ENCODE measurements at regions not wholly inside any gene's neighbourhood (a gene's known extent, or its start where the extent isn't known, plus 50 kb on each side); places are given as distances from the start of the nearest gene placed in this dataset.

DNA sequence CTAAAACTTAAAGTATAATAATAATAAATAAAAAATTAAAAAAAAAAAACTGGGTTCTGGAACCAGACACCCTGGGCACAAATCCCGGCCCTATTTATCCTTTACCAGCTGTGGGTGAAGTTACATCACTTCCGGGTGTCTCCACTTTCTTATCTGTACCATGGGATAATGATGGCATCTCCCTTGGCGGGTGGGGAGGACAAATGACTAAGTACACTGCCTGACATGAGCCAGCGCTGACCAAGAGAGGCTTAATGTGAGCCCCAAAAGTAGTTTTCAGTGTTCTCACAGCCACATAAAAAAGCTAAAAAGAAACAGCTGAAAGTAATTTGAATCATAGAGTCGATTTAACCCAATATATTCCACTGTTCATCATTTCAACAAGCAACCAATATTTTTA lies 424.9 kb downstream of the SOX9 start:
- Mint-ChIP-seq H3K27ac (ENCODE audit: low read depth, unreplicated experiment) (no peak overlapping the region), H3K4me3 (ENCODE audit: unreplicated experiment) (no peak overlapping the region), H3K9me3 (ENCODE audit: unreplicated experiment) (no peaks in the 10 kb centered on the region), H3K36me3 (ENCODE audit: insufficient read depth, unreplicated experiment) (peaks cover 56% of the 10 kb centered on the region), H3K27me3 (ENCODE audit: insufficient read depth, unreplicated experiment) (no peaks in the 10 kb centered on the region), H3K4me1 (ENCODE audit: insufficient read depth, unreplicated experiment) (peaks cover 16% of the 10 kb centered on the region)
- ChIA-PET POLR2A (no interaction called here), CTCF (interaction anchor here (1.0 to 1.2 kb wide), 2 partner anchors 11 to 1223 kb away, joined by 3 to 7 read pairs; no protein-coding TSS in a partner anchor)
- intact Hi-C loops (cut with micrococcal nuclease) = loop anchor here (10.0 kb wide), 2 partner anchors 571 to 1461 kb away; no protein-coding TSS in a partner anchor
- DNase-seq (ENCODE audit: unreplicated experiment) = no peak
- no TSS peak for BruUV-seq (replicated peaks)
- no peak for TF ChIP-seq CTCF (IDR thresholded peaks at IDR 0.05; ENCODE audit: unreplicated experiment)

DNA sequence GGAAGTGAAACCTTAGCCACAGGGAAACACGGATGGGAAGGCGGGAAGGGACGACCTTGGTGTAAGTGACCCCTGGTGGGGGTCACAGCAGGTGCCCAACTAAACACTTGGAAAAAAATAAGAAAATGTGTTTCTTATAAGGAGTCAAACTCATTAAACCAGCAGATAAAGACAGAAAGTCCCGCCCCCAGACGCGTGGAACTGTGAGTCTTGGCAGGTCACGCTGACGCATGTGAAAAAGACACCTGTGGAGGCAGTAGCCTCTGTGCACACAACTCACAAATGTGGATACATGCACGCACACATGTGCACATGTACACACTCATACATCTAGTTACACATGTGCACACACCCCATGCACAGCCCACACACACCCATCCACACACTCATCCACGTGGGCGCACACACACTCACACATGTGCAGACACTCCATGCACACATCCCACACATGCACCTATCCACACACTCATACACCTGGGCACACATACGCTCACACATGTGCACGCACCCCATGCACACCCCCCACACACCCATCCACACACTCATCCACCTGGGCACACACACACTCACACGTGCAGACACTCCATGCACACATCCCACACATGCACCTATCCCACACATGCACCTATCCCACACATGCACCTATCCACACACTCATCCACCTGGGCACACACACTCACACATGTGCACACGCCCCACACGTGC lies 432.4 kb downstream of the SOX9 start:
- Mint-ChIP-seq H3K4me1 (ENCODE audit: insufficient read depth, unreplicated experiment) (peaks cover 18% of the 10 kb centered on the region), H3K36me3 (ENCODE audit: insufficient read depth, unreplicated experiment) (peaks cover 25% of the 10 kb centered on the region), H3K4me3 (ENCODE audit: unreplicated experiment) (no peak overlapping the region), H3K27ac (ENCODE audit: low read depth, unreplicated experiment) (no peak overlapping the region), H3K9me3 (ENCODE audit: unreplicated experiment) (no peaks in the 10 kb centered on the region), H3K27me3 (ENCODE audit: insufficient read depth, unreplicated experiment) (no peaks in the 10 kb centered on the region)
- no peak for TF ChIP-seq CTCF (IDR thresholded peaks at IDR 0.05; ENCODE audit: unreplicated experiment)
- intact Hi-C loops (cut with micrococcal nuclease) = loop anchor here (10.0 kb wide), 1 partner anchor 1918 kb away; no protein-coding TSS in a partner anchor
- ChIA-PET POLR2A (interaction anchor here (0.8 kb wide), 1 partner anchor 55 kb away, joined by 3 read pairs; no protein-coding TSS in a partner anchor), CTCF (no interaction called here)
- DNase-seq (ENCODE audit: unreplicated experiment) = no peak
- no TSS peak for BruUV-seq (replicated peaks)

DNA sequence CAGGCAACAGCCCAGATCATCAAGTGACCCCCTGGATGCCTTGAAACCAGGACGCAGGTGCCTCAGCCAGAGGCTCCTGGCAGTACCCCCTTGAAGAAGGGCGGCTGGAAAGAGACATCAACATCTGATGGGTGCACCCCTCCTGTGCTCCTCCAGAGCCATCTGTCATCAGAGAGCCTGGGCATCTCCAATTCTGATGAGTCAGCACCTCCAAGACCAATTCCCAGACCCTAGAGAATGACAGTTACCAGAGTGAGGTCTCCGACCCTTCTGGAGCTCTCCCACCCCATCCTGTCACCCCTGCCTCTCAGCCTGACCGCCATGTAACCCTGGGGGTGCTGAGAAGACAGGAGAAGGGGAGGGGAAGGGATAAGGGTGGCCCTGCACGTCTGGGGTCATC lies 433.7 kb downstream of the SOX9 start:
- POLR2A ChIA-PET = no interaction called here
- no peak for DNase-seq (ENCODE audit: unreplicated experiment)
- Mint-ChIP-seq H3K4me3 (ENCODE audit: unreplicated experiment) (no peak overlapping the region), H3K27ac (ENCODE audit: low read depth, unreplicated experiment) (no peak overlapping the region), H3K27me3 (ENCODE audit: insufficient read depth, unreplicated experiment) (no peaks in the 10 kb centered on the region), H3K36me3 (ENCODE audit: insufficient read depth, unreplicated experiment) (peaks cover 31% of the 10 kb centered on the region), H3K9me3 (ENCODE audit: unreplicated experiment) (no peaks in the 10 kb centered on the region), H3K4me1 (ENCODE audit: insufficient read depth, unreplicated experiment) (peaks cover 25% of the 10 kb centered on the region)
- intact Hi-C loops (cut with micrococcal nuclease) = loop anchor here (10.0 kb wide), 1 partner anchor 1920 kb away; no protein-coding TSS in a partner anchor
- BruUV-seq (replicated peaks) = no TSS peak
- CTCF ChIA-PET = interaction anchor here (0.6 to 0.7 kb wide), 3 partner anchors 8 to 57 kb away, joined by 3 read pairs; no protein-coding TSS in a partner anchor
- TF ChIP-seq CTCF (IDR thresholded peaks at IDR 0.05; ENCODE audit: unreplicated experiment) = no peak

GRCh38 chr17:72555052-72555451 lies 434.2 kb downstream of the SOX9 start:
- Mint-ChIP-seq H3K4me3 (ENCODE audit: unreplicated experiment) (no peak overlapping the region), H3K27me3 (ENCODE audit: insufficient read depth, unreplicated experiment) (no peaks in the 10 kb centered on the region), H3K36me3 (ENCODE audit: insufficient read depth, unreplicated experiment) (peaks cover 31% of the 10 kb centered on the region), H3K4me1 (ENCODE audit: insufficient read depth, unreplicated experiment) (peaks cover 21% of the 10 kb centered on the region), H3K27ac (ENCODE audit: low read depth, unreplicated experiment) (no peak overlapping the region), H3K9me3 (ENCODE audit: unreplicated experiment) (no peaks in the 10 kb centered on the region)
- no peak for DNase-seq (ENCODE audit: unreplicated experiment)
- no TSS peak for BruUV-seq (replicated peaks)
- POLR2A ChIA-PET = interaction anchor here (1.1 kb wide), 1 partner anchor 48 kb away, joined by 4 read pairs; no protein-coding TSS in a partner anchor
- intact Hi-C loops (cut with micrococcal nuclease) = loop anchor here (10.0 kb wide), 1 partner anchor 1920 kb away; no protein-coding TSS in a partner anchor
- no peak for TF ChIP-seq CTCF (IDR thresholded peaks at IDR 0.05; ENCODE audit: unreplicated experiment)
- CTCF ChIA-PET = interaction anchor here (0.6 to 0.7 kb wide), 2 partner anchors 8 to 25 kb away, joined by 3 read pairs; no protein-coding TSS in a partner anchor
